GM10248 (cell line): ENCODE measurements at regions not wholly inside any gene's neighbourhood (a gene's known extent, or its start where the extent isn't known, plus 50 kb on each side); places are given as distances from the start of the nearest gene placed in this dataset.
"Not testable (repeated sequence)": the region's sequence is repeated elsewhere in the genome, so short reads cannot be mapped to it uniquely, and the experiment has no call there.

ENCODE experiments used
- CTCF ChIA-PET: fragments of 300-600 bp; sonication (Branson Sonifier 250); formaldehyde crosslinking; extraction: SDS; loops from one replicate; lab custom pipeline; 2021; ENCODE audit warnings: antibody characterized with exemption; lab: Yijun Ruan, JAX
- POLR2A ChIA-PET: fragments of 350-650 bp; sonication (Branson Sonifier 250); formaldehyde crosslinking; extraction: SDS; loops from one replicate; lab custom pipeline; 2020; ENCODE audit warnings: antibody characterized with exemption; lab: Yijun Ruan, JAX
- DNase-seq: peaks from one replicate; pipeline ENCODE4 v3.0.0; 2012; ENCODE audit errors: extremely low spot score
- TF ChIP-seq, protein P1 (sequence below): IDR thresholded peaks from 2 replicates; pipeline ENCODE4 v1.5.1; 2012; ENCODE audit warnings: mild to moderate bottlenecking, low read depth; ENCODE audit errors: extremely low read depth, missing control alignments, control extremely low read depth

DNA sequence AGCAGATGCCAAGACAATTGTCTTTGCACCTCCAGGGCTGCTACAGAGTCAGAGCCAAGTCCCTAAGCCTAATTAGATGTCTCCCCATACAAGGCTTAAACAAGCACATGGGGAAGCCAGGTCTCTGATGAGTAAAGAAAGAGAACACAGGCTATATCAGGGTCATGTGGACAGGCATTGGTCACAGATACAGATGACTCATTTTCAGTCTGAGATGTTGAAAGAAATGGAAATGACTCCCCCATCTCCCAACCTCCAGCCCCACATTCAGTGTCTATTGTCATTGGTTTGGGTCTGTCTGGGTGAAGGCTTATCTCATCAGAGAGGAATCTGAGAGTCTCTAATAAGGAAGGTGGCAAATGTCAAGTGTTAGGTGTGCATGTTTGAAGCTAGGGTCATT, 290.1 kb upstream of the KIAA1217 start:
- POLR2A ChIA-PET: no interaction called here

DNA sequence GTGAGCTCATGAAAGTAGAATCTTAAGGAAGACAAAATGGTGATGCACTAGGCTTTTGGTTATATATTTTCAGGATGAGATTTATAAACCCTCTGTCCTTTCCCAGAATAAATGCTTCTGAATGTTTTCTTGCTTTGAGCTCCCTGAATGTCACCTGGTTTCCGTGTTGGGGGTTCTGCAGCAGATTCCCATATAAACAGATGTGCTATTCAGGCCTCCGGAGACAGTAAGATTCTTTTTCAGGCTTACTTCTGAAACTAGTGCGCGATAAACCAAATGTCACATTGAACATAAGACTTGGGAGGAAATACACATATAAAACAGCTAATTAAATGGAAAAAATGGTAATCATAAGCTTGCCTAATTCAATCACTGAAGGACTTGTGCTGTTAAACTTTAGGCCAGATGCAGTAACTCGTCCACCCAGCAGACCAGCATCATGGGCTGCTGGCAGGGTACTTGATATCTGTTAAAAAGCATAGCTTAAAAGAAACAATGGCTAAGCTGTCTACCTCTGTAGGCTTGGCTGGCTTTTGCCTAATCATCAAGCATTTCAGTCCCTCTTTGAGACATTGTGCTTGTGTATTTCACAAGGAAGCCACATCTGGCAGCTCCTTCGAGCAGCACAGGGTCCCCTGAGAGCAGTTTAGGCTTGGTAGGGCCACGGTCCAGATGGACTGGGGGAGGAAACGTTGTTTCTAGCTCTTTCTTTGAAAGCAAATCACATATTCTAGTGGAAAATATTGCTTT, 281.2 kb upstream of the KIAA1217 start:
- ChIA-PET POLR2A (no interaction called here), CTCF (interaction anchor here (0.8 to 1.0 kb wide), 2 partner anchors 10 to 14 kb away, joined by 3 read pairs; no protein-coding TSS in a partner anchor)
- TF ChIP-seq, protein P1, sequence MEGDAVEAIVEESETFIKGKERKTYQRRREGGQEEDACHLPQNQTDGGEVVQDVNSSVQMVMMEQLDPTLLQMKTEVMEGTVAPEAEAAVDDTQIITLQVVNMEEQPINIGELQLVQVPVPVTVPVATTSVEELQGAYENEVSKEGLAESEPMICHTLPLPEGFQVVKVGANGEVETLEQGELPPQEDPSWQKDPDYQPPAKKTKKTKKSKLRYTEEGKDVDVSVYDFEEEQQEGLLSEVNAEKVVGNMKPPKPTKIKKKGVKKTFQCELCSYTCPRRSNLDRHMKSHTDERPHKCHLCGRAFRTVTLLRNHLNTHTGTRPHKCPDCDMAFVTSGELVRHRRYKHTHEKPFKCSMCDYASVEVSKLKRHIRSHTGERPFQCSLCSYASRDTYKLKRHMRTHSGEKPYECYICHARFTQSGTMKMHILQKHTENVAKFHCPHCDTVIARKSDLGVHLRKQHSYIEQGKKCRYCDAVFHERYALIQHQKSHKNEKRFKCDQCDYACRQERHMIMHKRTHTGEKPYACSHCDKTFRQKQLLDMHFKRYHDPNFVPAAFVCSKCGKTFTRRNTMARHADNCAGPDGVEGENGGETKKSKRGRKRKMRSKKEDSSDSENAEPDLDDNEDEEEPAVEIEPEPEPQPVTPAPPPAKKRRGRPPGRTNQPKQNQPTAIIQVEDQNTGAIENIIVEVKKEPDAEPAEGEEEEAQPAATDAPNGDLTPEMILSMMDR: no peak
- DNase-seq: no peak

More for the DNA sequence above, 290.1 kb upstream of the KIAA1217 start:
- TF ChIP-seq, protein P1: no peak
- no peak for DNase-seq
- CTCF ChIA-PET: no interaction called here

DNA sequence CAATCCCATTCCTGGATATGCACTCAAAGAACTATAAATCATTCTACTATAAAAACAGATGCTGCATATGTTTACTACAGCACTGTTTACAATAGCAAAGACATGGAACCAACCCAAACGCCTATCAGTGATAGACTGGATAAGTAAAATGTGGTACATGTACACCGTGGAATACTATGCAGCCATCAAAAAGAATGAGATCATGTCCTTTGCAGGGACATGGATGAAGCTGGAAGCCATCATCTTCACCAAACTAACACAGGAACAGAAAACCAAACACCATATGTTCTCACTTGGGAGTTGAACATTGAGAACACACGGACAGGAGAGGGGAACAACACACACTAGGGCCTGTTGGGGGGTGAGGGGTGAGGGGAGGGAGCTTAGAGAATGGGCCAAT, 274.9 kb upstream of the KIAA1217 start:
- POLR2A ChIA-PET, DNase-seq, CTCF ChIA-PET: not testable (repeated sequence)

DNA sequence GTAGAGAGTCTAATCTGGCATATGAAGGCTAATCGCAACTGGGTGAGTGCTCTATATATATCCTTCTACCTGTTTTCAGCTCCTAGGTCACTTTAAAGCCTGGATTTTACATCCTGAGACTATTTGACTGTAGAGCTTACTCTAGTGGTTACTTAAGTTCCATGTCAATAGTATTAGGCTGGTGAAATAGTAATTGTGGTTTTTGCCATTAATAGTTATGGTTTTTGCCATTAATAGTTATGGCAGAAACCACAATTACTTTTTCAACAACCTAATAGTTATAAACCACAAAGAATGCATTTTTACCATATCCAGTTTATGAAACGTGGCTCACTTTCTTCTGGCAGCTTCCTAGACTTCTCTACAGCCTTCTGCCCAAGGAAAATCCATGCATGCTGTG, 263.1 kb upstream of the KIAA1217 start:
- no peak for DNase-seq
- TF ChIP-seq, protein P1: no peak
- ChIA-PET CTCF (interaction anchor here (0.9 kb wide), 1 partner anchor 20 kb away, joined by 3 read pairs; no protein-coding TSS in a partner anchor), POLR2A (no interaction called here)

DNA sequence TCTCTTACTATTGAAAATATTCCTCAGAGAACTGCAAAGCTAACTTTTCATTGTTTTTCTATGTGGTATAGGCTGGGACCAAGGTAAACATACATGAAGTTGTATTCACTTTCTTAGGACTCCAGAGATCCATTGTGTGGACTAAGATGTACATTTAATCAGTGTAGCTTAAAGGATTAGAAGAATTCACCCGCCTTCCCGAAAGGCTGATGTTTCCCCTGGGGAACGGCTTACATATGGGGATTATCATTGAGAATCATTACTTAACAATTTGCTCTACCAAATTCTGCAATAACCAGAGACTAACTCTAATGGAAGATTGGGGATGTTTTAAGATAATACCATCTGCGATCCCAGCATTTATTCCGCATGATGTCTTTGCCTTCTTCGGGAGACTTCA, 257.1 kb upstream of the KIAA1217 start:
- DNase-seq: no peak
- CTCF ChIA-PET: interaction anchor here (1.0 to 2.3 kb wide), 2 partner anchors 9 to 21 kb away, joined by 3 to 11 read pairs; no protein-coding TSS in a partner anchor
- POLR2A ChIA-PET: no interaction called here
- TF ChIP-seq, protein P1: no peak

DNA sequence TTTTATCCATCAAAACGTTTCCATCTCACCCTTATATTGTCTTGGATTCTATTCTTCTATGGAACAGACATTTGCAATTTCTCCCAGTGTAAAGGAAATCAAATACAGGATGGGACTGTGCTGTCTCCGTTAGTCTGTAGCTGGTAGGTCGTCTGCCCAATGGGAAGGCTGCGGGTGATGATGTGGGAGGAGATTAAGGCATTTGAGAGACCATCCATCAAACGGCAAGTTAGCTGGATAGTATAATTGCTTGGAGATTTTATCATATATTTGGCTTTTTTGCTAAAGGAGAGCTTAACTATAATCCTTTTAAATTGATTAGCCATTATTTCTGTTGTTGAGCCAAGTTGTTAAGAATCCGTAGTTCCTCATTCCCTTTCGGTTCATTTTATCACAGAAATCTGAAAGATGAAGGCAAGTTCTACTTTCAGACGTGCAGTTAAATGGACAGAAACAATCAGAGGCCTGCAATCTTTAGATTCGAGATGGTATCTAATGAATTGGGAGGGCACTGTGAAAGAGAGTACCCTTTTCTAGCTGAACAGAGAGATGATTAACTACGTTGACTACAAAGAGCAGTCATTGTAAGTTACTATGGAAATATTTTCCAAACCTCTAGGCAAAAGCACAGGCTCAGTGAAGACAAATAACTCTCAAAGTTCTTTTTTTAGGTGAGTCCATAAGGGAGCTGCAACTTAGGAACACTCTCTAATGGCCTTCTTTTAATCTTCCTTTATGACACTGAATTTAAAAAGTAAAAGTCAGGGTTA, 253.3 kb upstream of the KIAA1217 start:
- ChIA-PET CTCF (interaction anchor here (1.0 to 2.0 kb wide), 3 partner anchors 10 to 16 kb away, joined by 3 to 6 read pairs (median 6); no protein-coding TSS in a partner anchor), POLR2A (no interaction called here)
- TF ChIP-seq, protein P1: no peak
- no peak for DNase-seq

DNA sequence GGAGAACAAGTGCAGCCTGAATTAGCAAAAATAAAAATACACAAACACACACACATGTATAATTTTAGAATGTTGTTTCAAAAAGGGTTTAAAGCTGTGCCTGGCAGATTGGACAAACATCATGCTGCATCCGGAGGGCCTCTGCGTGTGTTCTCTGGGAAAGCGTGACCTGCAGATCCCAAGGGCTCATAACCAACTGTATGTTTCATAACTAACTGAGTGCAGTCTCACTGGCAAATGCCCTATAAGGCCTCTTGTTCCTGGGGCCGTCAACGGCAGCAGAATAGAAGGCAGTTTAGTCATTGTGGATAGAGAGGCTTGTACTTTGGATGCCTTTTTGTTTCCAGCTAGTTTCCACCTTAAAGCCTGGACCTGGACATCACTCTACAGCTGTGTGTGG, 243.8 kb upstream of the KIAA1217 start:
- TF ChIP-seq, protein P1: no peak
- DNase-seq: no peak
- POLR2A ChIA-PET: no interaction called here
- CTCF ChIA-PET: interaction anchor here (2.1 kb wide), 1 partner anchor 9 kb away, joined by 6 read pairs; no protein-coding TSS in a partner anchor
